OCI-LY1 (cell line): ENCODE measurements at regions not wholly inside any gene's neighbourhood (a gene's known extent, or its start where the extent isn't known, plus 50 kb on each side); places are given as distances from the start of the nearest gene placed in this dataset.

Source experiments
- CTCF ChIP-seq: fragments of 200-600 bp; sonication (generic), shearing (Covaris generic); IDR thresholded peaks from 2 replicates; pipeline ENCODE4 v1.5.1; 2017; ENCODE audit warnings: mild to moderate bottlenecking, antibody characterized with exemption, low read length, moderate library complexity, mixed read lengths
- EZH2 ChIP-seq: fragments of 200-600 bp; sonication (generic), shearing (Covaris generic); IDR thresholded peaks from 2 replicates; pipeline ENCODE4 v1.8.0; 2017; ENCODE audit warnings: borderline replicate concordance, mixed run types, mild to moderate bottlenecking, antibody characterized with exemption, low read length, moderate library complexity, mixed read lengths

- TF ChIP-seq CTCF (no peak), EZH2 (no peak)
Observed at GRCh38 chr11:42055606-42056005, 596.2 kb upstream of the LRRC4C start.
